BJ (cell line): ENCODE measurements at regions not wholly inside any gene's neighbourhood (a gene's known extent, or its start where the extent isn't known, plus 50 kb on each side); places are given as distances from the start of the nearest gene placed in this dataset.

Experiments used
- CTCF ChIA-PET: fragments of 350-600 bp; formaldehyde crosslinking; extraction: SDS; loops from one replicate; lab custom pipeline; 2021; ENCODE audit warnings: antibody characterized with exemption, inconsistent platforms; lab: Yijun Ruan, JAX
- POLR2A ChIA-PET: fragments of 300-600 bp; sonication (Branson Sonifier 250); formaldehyde crosslinking; extraction: SDS; loops from one replicate; lab custom pipeline; 2021; ENCODE audit warnings: antibody characterized with exemption; lab: Charles Lee
- DNase-seq: peaks from one replicate; pipeline ENCODE4 v3.0.0-alpha.2; 2011; ENCODE audit warnings: low read depth
- H3K27me3 ChIP-seq: 2 replicates; pipeline ENCODE4 v1.6.0; 2011; ENCODE audit warnings: low read length; ENCODE audit not compliant: control insufficient read depth, insufficient read depth
- H3K36me3 ChIP-seq: 2 replicates; pipeline ENCODE4 v1.5.1; 2011; ENCODE audit warnings: low read length; ENCODE audit not compliant: control insufficient read depth, insufficient read depth
- H3K4me3 ChIP-seq: 2 replicates; pipeline ENCODE4 v1.5.1; 2011; ENCODE audit warnings: low read depth, mild to moderate bottlenecking, control low read depth, low read length
- CTCF ChIP-seq: IDR thresholded peaks from 2 replicates; pipeline ENCODE4 v1.5.1; 2011; ENCODE audit warnings: low read depth, mild to moderate bottlenecking, control low read depth, inconsistent platforms, low read length, moderate library complexity; ENCODE audit not compliant: insufficient read depth

DNA sequence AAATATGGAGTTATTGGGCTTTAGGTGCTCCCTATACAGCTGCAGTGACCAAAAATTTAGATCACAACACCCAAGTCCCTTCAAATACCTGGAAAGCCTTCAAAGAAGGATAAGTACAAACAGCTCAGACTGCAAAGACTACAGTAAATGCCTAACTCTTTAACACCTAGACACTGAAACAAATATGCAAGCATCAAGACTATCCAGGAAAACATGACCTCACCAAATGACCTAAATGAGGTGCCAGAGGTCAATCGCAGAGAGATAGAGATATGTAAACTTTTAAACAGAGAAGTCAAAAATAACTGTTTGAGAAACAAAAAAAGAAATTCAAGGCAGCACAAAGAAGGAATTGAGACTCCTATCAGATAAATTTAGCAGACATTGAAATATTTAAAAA lies 753.8 kb upstream of the B3GALT2 start:
- no peaks in the 10 kb centered on the region for H3K36me3 ChIP-seq
- ChIA-PET POLR2A (no interaction called here), CTCF (no interaction called here)
- H3K4me3 ChIP-seq = no peak overlapping the region
- no peak for DNase-seq
- no peaks in the 10 kb centered on the region for H3K27me3 ChIP-seq
- no peak for TF ChIP-seq CTCF

- CTCF ChIA-PET = no interaction called here
- H3K27me3 ChIP-seq = no peaks in the 10 kb centered on the region
- no peak overlapping the region for H3K4me3 ChIP-seq
- POLR2A ChIA-PET = no interaction called here
- no peak for DNase-seq
- H3K36me3 ChIP-seq = no peaks in the 10 kb centered on the region
- TF ChIP-seq CTCF = no peak
These were observed 753.2 kb upstream of the B3GALT2 start for GRCh38 chr1:193939585-193939984.

DNA sequence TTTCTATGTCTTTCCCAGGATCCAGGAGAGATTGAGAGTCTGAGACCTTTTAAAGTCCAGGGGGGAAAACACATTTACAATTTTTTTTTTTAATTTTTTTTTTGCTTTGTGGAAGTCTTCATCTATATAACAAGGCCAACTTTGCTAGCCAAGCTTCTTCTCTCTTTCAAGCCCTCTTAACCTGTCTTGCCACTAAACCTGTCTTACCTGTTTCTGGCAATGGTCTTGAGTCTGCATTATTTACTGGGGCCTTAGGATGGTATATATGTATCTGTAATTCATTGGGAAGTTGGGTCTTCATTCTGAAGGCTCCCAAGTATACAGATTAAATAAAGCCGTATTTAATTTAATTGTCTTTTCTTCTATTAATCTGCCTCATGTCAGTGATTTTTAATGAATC lies 750.9 kb upstream of the B3GALT2 start:
- DNase-seq = no peak
- Histone ChIP-seq H3K4me3 (no peak overlapping the region), H3K27me3 (no peaks in the 10 kb centered on the region), H3K36me3 (no peaks in the 10 kb centered on the region)
- no peak for TF ChIP-seq CTCF
- ChIA-PET CTCF (no interaction called here), POLR2A (no interaction called here)

DNA sequence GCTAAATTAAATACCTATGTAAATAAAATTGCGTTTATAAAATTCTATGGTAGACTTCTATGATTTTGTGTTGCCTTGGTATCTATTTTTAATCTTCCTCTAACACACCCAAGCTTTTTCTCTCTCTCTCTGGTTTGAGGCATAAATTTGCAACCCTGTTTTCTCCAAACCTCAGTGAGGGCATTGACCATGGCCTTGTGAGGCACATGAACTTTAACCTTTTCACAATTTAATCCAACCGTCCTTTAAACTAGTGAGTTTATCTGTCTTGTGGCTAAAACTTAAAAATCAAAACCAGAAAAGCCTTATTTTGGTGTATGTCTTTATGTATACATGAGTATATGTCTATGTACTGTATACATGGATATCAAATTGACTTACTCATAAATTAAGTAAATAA lies 746.6 kb upstream of the B3GALT2 start:
- POLR2A ChIA-PET = no interaction called here

GRCh38 chr1:193931356-193931755 lies 744.9 kb upstream of the B3GALT2 start:
- no peaks in the 10 kb centered on the region for H3K36me3 ChIP-seq
- POLR2A ChIA-PET = no interaction called here
- TF ChIP-seq CTCF = no peak
- H3K27me3 ChIP-seq = no peaks in the 10 kb centered on the region
- CTCF ChIA-PET = no interaction called here
- no peak overlapping the region for H3K4me3 ChIP-seq
- no peak for DNase-seq

More for the DNA sequence above, 746.6 kb upstream of the B3GALT2 start:
- Histone ChIP-seq H3K27me3 (no peaks in the 10 kb centered on the region), H3K36me3 (no peaks in the 10 kb centered on the region), H3K4me3 (no peak overlapping the region)
- no peak for TF ChIP-seq CTCF
- CTCF ChIA-PET = no interaction called here
- no peak for DNase-seq
